GM21825 (cell line): ENCODE measurements at regions not wholly inside any gene's neighbourhood (a gene's known extent, or its start where the extent isn't known, plus 50 kb on each side); places are given as distances from the start of the nearest gene placed in this dataset.
"Not testable (repeated sequence)": the region's sequence is repeated elsewhere in the genome, so short reads cannot be mapped to it uniquely, and the experiment has no call there.

Experiments
- ATAC-seq: cut with Tn5 transposase; IDR thresholded peaks from one replicate; pipeline ENCODE4 v1.9.1; 2021; ENCODE audit warnings: mild to moderate bottlenecking, moderate library complexity; ENCODE audit not compliant: unreplicated experiment

DNA sequence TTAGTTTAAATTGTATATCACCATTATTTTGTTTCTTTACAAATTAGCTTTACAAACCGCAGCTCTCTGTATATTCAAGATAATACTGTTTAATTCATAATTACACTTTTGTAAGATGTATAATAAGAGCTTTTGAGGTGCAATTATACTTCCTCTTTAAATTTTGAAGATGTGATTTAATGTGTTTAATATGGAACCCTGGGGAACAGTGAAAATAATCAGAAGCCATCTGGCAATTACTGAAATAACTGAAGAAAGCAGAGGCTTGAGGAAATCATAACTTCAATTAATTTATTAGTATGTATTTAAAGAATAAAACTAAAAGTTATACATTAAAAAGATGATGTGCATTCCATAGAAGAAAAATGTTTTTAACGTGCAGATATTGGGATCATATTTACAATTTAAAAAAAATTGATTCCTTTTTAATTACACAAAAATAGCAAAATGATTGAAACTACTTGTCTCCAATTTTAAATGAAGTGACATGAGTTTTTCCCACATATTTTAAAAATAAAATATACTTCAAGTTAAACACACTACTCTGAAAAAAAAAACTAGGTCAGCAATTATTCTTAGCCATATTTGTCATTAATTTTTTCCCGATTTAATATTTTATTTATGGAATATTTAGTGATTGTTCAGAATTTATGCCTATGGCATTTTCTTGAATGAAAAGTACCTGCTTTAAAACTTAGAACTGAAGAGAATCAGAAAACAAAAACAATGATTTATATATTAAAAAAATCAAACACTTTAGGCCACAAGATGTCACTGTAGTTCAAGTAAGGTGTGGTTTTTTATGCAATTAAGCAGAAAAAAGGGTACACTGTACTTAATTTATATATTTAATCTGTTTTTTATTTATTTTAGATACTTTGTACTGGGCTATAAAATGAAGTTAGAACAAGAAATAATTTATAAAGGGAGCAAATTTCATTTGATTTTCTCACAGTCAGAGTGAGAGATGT is 942.7 kb upstream of the NDST4 start:
- no peak for ATAC-seq

- no peak for ATAC-seq
Measured at GRCh38 chr4:116027311-116027710, 913.9 kb upstream of the NDST4 start.

GRCh38 chr4:116024954-116025708 is 911.7 kb upstream of the NDST4 start:
- ATAC-seq: no peak

DNA sequence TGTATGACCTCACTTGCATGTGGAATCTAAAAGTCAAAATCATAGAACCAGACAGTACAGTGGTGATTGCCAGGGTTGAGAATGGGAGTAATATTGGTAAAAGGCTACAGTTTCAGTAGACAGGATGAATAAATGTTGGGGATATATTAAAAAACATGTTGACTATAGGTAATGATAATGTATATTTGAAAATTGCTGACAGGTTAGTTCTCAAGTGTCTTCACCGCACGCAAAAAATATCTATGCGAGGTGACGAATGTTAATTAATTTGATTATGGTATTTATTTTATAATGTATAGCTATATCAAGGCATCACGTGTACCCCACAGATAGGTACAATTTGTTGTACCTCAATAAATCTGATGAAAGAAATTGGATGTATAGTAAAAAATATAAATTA is 909.6 kb upstream of the NDST4 start:
- ATAC-seq: no peak

- no peak for ATAC-seq
Measured at GRCh38 chr4:116020141-116020722, 906.8 kb upstream of the NDST4 start.

- no peak for ATAC-seq
Measured at GRCh38 chr4:116018831-116019230, 905.4 kb upstream of the NDST4 start.

DNA sequence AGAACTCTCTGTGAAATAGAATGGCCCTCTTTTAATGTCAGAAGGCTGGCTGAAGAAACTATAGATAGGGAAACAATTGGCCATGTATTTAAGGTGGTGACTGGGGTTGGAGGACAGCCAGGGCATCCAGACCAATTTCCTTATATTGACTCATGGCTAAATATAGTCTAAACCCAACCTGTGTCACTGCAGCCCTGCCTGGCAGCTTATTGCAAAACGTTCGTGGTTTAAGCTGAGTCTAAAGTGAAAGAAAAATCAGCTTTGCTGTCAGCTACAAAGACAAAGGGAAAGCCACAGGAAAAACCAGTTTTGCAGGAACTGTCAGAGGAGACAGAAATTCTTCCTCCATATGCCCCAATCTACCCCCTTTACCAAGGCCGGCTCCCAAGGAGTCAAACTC is 902.8 kb upstream of the NDST4 start:
- no peak for ATAC-seq

DNA sequence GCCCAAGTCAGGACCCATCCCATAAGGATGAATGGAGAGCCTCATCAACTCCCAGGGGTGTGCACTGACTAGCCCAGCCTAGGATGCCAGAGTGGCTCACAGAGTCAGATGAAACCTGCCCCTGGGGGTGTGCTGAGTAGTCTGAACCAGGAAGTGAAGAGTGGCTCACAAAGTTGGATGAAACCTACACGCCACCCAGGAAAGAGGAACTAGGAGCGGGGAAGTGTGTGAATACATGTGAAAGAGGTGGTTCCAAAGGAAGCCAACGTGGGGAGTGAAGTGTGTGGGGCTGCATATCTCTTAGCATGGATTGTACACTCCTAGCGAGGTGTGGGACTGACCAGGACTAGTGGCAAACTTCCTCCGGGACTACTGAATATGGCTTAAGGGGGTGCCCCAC is 902.1 kb upstream of the NDST4 start:
- no peak for ATAC-seq

- ATAC-seq: no peak
Measured at GRCh38 chr4:116015062-116015461, 901.6 kb upstream of the NDST4 start.

- no peak for ATAC-seq
Measured at GRCh38 chr4:116010923-116011322, 897.5 kb upstream of the NDST4 start.

GRCh38 chr4:116005806-116006088 is 892.3 kb upstream of the NDST4 start:
- no peak for ATAC-seq

- no peak for ATAC-seq
Measured at GRCh38 chr4:116005037-116005805, 891.8 kb upstream of the NDST4 start.

DNA sequence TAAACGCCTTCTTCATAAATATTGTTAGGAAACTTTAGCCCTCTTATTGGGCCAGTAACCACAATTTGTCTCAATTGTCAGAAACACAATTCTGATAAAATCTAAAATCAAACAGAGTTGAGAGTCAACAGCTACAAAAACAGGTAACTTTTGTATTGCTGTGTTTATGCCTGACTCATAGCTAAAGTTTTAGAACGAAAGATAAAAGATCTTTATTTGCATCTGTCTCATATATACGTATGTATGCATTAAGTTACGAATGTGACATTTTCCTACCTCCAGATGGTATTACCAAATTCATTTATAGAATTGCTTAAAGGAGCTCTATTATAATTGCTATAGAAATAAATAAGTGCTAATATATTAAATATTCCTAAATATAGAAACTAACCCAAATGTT is 887.9 kb upstream of the NDST4 start:
- no peak for ATAC-seq

- no peak for ATAC-seq
Measured at GRCh38 chr4:115986573-115986972, 873.2 kb upstream of the NDST4 start.

DNA sequence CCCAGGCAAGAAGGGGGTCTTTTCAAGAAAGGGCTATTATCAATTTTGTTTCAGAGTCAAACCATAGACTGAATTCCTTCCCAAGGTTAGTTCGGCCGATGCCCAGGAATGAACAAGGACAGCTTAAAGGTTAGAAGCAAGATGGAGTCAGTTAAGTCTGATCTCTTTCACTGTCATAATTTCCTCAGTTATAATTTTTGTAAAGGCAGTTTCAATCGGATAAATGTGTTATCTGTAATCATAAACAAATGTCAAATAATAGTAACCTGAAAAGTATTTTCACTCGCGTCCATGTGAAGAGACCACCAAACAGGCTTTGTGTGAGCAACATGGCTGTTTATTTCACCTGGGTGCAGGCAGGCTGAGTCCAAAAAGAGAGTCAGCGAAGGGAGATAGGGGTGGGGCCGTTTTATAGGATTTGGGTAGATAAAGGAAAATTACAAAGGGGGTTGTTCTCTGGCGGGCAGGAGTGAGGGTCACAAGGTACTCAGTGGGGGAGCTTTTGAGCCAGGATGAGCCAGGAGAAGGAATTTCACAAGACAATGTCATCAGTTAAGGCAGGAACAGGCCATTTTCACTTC is 862.1 kb upstream of the NDST4 start:
- ATAC-seq: not testable (repeated sequence)

DNA sequence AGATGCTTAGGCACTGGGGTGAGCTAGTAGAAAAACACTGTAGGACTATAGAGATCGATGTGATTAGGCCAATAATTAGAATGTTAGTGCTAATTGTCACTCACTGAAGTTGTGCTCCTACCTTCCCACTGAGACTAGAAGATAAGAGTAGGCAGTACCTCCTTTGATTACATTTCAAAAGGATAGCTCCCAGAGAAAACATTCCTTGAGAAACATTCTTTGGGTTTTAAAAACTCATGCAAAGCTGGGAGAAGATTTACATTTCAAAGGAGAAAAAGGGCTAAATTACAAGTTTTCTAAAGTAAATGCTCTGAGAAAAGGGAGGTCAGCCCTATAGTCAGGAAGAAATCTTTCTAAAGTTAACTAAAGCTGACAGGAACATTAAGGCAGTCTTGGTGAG is 860.3 kb upstream of the NDST4 start:
- no peak for ATAC-seq

DNA sequence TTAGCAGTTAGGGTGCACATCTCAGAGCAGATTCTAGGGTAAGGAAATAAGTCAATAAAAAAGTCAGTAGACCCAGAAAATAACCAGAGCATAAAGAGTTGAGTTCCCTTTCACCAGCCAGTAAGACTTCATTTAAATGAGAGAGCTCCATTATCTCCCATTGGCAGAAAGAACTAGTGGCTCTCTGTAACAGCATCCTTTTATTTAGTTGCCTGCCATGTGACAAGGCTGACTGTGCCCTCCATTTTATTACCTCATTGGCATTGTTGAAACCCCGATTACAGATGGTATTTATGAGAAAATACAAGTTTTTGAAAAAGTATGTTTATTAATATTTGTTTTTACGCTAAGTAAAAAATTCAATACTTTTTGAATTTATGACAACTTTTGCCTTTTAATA is 859.5 kb upstream of the NDST4 start:
- no peak for ATAC-seq

DNA sequence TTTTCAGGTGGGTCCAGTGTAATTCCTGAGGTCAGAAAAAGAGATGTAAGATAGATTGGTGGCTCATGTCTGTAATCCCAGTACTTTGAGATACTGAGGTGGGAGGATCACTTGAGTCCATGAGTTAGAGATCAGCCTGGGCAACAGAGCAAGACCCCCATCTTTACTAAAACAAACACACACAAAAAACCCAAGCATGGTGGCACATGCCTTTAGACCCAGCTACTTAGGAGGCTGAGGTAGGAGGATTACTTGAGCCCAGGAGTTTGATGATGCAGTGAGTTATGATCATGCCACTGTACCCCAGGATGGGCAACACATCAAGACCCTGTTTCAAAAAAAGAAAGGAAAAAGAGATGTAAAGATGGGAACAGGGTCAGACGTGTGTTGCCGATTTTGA is 857.4 kb upstream of the NDST4 start:
- no peak for ATAC-seq

GRCh38 chr4:115969756-115970155 is 856.3 kb upstream of the NDST4 start:
- no peak for ATAC-seq

DNA sequence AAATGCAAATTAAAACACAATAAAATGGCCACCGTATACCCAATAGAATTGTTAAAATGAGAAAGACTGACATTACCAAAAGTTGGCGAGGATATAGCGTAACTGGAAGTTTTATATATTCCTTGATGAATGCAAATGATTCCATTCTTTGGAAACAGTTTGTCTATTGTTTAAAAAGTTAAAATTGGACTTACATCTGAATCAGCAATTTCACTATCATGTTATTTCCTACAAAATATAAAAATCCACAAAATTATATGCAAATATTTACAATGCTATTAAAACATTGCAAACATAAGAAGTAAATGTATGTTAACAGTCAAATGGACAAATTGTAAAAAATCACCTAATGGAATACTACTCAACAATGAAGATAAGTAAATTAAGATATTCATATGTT is 852.2 kb upstream of the NDST4 start:
- ATAC-seq: no peak
